ENCODE measurements at regions not wholly inside any gene's neighbourhood (a gene's known extent, or its start where the extent isn't known, plus 50 kb on each side); places are given as distances from the start of the nearest gene placed in this dataset.

GRCh38 chr7:14954035-14954434, 51.5 kb upstream of the DGKB start:
- Histone ChIP-seq H3K4me1 (no peaks in the 10 kb centered on the region), H3K36me3 (replicated peaks in 1 of 2; ENCODE audit: insufficient read depth in 1 of 2, low read depth in 2 of 2) (no peaks in the 10 kb centered on the region), H3K27me3 (no peaks in the 10 kb centered on the region), H3K27ac (no peak overlapping the region), H3K9me3 (no peaks in the 10 kb centered on the region), H3K4me3 (no peak overlapping the region)
- WGBS, 2 donors = 62 to 68% methylated on average over 3 of the region's 3 CpGs
- no peak for DNase-seq
- TF ChIP-seq, protein P1, sequence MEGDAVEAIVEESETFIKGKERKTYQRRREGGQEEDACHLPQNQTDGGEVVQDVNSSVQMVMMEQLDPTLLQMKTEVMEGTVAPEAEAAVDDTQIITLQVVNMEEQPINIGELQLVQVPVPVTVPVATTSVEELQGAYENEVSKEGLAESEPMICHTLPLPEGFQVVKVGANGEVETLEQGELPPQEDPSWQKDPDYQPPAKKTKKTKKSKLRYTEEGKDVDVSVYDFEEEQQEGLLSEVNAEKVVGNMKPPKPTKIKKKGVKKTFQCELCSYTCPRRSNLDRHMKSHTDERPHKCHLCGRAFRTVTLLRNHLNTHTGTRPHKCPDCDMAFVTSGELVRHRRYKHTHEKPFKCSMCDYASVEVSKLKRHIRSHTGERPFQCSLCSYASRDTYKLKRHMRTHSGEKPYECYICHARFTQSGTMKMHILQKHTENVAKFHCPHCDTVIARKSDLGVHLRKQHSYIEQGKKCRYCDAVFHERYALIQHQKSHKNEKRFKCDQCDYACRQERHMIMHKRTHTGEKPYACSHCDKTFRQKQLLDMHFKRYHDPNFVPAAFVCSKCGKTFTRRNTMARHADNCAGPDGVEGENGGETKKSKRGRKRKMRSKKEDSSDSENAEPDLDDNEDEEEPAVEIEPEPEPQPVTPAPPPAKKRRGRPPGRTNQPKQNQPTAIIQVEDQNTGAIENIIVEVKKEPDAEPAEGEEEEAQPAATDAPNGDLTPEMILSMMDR (IDR thresholded peaks at IDR 0.05) = no peak
- ATAC-seq = no peak
- intact Hi-C loops (cut with DNase I) = no loop called here
